Fibroblast of lung (primary cell): ENCODE measurements at regions not wholly inside any gene's neighbourhood (a gene's known extent, or its start where the extent isn't known, plus 50 kb on each side); places are given as distances from the start of the nearest gene placed in this dataset.

ENCODE experiments used
- EZH2 ChIP-seq: IDR thresholded peaks from 2 replicates; pipeline ENCODE4 v1.5.1; 2012; ENCODE audit warnings: low read length, control low read depth, mild to moderate bottlenecking; ENCODE audit errors: missing control alignments
- TF ChIP-seq, protein P1 (sequence below), 2 donors: IDR thresholded peaks in 1 of 2; conservative IDR thresholded peaks in 1 of 2; 1 replicate in 1 of 2; 2 replicates in 1 of 2; pipeline ENCODE4 v1.5.1; 2011 to 2012; ENCODE audit warnings: low read length in 2 of 2, control low read depth in 1 of 2, inconsistent platforms in 1 of 2, low read depth in 1 of 2, mild to moderate bottlenecking in 1 of 2

DNA sequence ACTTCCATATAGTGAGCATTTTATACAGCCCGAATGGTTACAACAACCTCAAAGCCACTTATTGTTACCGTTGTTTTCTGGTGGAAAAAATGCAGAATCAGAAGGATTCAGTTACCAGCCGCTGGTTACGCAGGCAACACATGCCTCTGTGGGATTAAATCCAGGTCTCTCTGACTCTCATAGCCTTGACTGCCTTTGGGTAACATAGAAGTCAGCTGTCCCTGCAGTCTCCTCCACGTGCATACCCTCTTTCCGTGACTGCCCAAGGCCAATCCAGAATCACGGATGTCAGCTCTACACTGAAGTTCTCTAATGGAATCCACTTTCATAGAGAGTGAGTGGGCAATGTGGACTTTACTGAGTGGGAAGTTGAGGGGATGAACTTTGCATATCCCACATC lies 189.5 kb upstream of the DNAJC19 start:
- TF ChIP-seq, protein P1, sequence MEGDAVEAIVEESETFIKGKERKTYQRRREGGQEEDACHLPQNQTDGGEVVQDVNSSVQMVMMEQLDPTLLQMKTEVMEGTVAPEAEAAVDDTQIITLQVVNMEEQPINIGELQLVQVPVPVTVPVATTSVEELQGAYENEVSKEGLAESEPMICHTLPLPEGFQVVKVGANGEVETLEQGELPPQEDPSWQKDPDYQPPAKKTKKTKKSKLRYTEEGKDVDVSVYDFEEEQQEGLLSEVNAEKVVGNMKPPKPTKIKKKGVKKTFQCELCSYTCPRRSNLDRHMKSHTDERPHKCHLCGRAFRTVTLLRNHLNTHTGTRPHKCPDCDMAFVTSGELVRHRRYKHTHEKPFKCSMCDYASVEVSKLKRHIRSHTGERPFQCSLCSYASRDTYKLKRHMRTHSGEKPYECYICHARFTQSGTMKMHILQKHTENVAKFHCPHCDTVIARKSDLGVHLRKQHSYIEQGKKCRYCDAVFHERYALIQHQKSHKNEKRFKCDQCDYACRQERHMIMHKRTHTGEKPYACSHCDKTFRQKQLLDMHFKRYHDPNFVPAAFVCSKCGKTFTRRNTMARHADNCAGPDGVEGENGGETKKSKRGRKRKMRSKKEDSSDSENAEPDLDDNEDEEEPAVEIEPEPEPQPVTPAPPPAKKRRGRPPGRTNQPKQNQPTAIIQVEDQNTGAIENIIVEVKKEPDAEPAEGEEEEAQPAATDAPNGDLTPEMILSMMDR (conservative IDR thresholded peaks at IDR 0.05 in 1 of 2, IDR thresholded peaks at IDR 0.05 in 1 of 2; ENCODE audit: low read depth in 1 of 2, low read length in 2 of 2): no peak
- TF ChIP-seq EZH2: no peak
